ENCODE measurements at regions not wholly inside any gene's neighbourhood (a gene's known extent, or its start where the extent isn't known, plus 50 kb on each side); places are given as distances from the start of the nearest gene placed in this dataset.

DNA sequence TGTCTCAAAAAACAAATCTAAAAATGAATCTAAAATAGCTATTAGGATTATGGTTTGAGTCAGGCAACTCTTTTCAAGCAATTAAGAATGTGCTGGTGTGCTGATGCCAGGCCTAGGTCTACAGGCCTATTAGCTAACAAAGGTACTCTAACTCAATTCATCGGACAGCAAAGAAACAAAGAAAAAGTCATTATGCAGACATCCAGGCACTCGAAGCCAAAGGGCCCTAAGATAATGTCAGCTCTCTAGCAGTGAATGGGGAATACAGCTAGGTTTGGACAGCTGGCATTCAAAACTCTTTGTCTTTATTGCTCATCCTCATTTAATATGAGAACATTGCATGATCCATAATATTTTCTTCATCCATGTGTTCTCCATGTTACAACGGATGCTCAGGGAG, 108.5 kb downstream of the TMEM114 start:
- H3K27ac ChIP-seq = no peak overlapping the region

DNA sequence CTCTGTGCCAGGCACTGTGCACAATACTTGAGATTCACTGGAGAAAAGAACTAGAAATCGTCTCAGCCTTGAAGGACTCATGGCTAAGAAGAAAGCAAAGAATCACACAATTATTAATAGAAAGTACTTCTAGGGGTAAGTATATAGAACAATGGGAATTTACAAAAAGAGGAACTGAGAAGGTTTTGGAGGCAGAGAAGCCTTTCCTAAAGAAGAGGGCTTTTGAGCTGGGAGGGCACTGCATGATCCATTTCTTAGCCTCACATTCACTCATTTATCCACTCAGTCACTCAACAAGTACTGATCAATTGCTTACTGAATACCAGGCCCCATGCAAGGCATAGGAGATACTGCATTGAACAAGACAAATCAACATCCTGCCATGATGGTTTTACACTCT, 113.5 kb downstream of the TMEM114 start:
- no peak overlapping the region for H3K27ac ChIP-seq
- TF ChIP-seq, protein P1, sequence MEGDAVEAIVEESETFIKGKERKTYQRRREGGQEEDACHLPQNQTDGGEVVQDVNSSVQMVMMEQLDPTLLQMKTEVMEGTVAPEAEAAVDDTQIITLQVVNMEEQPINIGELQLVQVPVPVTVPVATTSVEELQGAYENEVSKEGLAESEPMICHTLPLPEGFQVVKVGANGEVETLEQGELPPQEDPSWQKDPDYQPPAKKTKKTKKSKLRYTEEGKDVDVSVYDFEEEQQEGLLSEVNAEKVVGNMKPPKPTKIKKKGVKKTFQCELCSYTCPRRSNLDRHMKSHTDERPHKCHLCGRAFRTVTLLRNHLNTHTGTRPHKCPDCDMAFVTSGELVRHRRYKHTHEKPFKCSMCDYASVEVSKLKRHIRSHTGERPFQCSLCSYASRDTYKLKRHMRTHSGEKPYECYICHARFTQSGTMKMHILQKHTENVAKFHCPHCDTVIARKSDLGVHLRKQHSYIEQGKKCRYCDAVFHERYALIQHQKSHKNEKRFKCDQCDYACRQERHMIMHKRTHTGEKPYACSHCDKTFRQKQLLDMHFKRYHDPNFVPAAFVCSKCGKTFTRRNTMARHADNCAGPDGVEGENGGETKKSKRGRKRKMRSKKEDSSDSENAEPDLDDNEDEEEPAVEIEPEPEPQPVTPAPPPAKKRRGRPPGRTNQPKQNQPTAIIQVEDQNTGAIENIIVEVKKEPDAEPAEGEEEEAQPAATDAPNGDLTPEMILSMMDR (conservative IDR thresholded peaks at IDR 0.05) = no peak

More for the DNA sequence above, 108.5 kb downstream of the TMEM114 start:
- TF ChIP-seq, protein P1 (conservative IDR thresholded peaks at IDR 0.05) = no peak

DNA sequence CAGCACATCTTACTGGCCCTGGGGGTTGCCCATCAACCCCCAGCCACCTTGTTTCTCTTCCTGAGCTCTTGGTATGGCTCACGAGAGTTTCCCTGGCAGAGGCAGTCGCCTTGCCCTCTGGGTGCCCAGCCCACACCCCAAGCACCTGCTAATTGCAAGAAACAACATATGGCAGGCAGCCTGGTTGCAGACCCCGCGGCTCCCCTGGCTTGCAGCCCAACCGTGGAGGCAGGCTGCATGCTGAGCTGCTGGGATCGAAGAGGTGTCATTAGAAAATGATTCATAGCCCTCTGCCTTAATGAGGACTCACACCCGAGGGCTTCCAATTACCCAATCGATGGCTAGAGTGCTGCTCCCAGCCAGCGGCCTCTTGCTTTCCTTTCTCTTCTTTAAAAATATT, 115.7 kb downstream of the TMEM114 start:
- TF ChIP-seq, protein P1 (conservative IDR thresholded peaks at IDR 0.05) = no peak
- H3K27ac ChIP-seq = no peak overlapping the region

DNA sequence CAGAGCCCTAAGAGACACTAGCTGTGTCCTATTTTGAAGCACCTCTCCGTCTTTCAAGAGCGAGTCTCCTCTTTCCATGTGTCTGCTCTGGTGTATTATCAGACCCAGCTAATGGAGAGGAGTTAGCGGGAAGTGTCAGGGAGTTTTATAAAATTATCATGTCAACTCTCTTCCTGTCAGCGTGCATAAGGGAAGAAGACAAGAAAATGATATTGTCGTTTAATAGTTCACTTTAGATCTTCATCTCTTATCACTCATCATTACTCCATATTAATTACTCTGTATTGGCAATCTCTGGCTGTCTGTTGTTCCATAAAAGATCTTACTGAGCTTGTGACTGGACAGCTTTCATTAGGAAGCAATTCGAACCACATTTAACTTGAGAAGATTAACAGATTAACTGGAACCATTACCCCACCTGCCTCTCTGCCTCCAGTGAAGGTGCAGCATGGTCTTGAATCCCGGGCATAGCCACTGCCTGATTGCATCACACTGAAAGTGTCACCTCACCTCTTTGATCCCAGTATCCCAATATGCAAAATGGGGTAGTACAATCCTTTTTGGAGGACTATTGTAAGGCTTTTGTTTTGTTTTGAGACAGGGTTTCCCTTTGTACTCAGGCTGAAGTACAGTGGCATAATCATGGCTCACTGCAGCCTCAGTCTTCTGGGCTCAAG, 121.1 kb downstream of the TMEM114 start:
- H3K27ac ChIP-seq = no peak overlapping the region
- TF ChIP-seq, protein P1 (conservative IDR thresholded peaks at IDR 0.05) = no peak

DNA sequence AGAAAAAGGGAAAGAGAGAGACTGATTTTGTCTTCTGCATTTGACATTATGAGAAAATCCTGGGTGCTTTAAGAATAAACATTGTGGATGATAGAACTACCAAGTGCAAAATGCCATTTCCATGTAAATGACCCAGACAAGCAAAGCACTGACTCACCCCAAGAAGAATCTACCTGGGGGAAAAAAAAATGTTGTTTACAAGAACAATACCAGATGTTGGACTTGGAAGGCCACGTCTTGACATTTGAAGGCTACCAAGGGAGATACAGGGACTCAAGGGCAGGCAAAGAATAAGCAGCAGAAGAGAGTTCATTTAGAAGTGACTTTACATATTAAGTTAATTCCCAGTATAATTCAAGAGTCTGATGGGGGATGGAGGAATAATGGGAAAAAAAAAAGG, 125.3 kb downstream of the TMEM114 start:
- TF ChIP-seq, protein P1 (conservative IDR thresholded peaks at IDR 0.05) = no peak
- H3K27ac ChIP-seq = no peak overlapping the region

DNA sequence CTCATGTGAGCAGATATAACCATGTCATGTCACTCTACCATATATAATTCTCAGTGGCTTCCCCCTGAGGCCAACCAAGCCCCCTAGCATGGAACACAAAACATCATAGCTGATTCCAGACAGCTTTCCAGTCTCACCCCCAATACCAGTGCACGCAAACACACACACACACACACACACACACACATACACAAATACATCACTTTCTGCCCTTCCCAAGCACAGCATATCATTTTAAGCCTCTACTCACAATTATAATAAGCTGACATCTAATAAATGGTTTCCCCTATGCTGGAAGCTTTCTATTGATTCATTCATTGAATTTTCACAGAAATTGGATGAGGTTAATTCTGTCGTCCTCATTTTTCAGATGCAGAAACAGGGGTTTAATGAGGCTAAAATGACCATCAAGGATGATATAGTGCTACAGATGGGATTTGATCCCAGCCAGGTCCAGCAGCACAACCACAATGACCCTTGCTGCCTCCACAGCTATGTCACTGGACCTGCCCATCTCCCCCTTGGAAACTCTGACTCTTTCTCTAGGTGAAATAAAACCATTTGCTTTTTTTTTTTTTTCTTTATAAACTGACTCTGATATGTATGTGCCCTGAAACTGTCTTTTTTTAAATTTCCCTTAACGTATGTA, 131.1 kb downstream of the TMEM114 start:
- no peak overlapping the region for H3K27ac ChIP-seq
- TF ChIP-seq, protein P1 (conservative IDR thresholded peaks at IDR 0.05) = no peak

DNA sequence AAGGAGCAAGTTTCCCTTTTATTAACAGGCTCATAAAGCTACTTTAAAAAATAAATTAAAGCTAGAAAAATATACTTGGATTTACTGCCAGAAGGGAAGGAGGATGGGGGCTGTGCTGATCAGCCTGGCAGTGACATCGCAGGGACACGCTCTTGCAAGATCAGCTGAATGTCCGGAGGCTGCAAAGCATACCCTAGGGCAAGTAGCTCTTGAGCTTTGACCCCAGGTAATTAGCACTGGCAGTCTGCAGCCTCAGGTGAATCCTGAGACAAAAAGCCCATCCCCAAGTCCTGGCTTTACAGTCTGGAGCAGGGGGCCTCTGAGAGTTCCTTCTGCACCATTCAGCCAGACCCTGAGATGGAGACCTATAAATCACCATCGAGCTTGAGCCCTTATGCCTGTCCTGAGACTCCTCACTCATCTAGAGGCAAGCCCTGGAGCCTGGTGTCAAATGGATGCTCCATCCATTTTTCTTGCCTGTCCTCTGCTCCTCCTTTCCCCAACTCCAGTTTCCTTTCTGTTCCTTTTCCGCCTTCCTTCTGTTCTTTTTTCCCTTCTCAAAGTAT, 131.7 kb downstream of the TMEM114 start:
- TF ChIP-seq, protein P1 (conservative IDR thresholded peaks at IDR 0.05) = no peak

More for the DNA sequence above, 131.7 kb downstream of the TMEM114 start:
- H3K27ac ChIP-seq = no peak overlapping the region
